Caco-2 (cell line): ENCODE measurements at regions not wholly inside any gene's neighbourhood (a gene's known extent, or its start where the extent isn't known, plus 50 kb on each side); places are given as distances from the start of the nearest gene placed in this dataset.

ENCODE experiments used
- BruUV-seq: library from RNA; stranded (reverse); fragments of 400-500 nt; replicated peaks from 2 replicates; lab custom pipeline; 2021; lab: Mats Ljungman, UMichigan
- CTCF ChIA-PET: fragments of 300-600 bp; sonication (Branson Sonifier 250); formaldehyde crosslinking; loops from one replicate; lab custom pipeline; 2022; ENCODE audit warnings: antibody characterized with exemption; lab: Charles Lee
- POLR2A ChIA-PET: fragments of 300-600 bp; sonication (Branson Sonifier 250); formaldehyde crosslinking; loops from one replicate; lab custom pipeline; 2022; ENCODE audit warnings: antibody characterized with exemption; lab: Charles Lee
- DNase-seq, 2 experiments: peaks; one replicate each; pipeline versions ENCODE4 v3.0.0 to v3.0.0-alpha.2; 2020 to 2022
- H3K27me3 ChIP-seq: replicated peaks from 2 replicates; pipeline ENCODE4 v1.6.0; 2011; ENCODE audit warnings: low read length; ENCODE audit not compliant: control insufficient read depth, insufficient read depth
- H3K36me3 ChIP-seq: 2 replicates; pipeline ENCODE4 v1.5.1; 2011; ENCODE audit warnings: low read length; ENCODE audit not compliant: control insufficient read depth, insufficient read depth
- H3K4me1 ChIP-seq: fragments of 250-450 bp; sonication (Bioruptor Pico); 2 replicates; pipeline ENCODE4 v1.5.1; 2020; ENCODE audit warnings: mild to moderate bottlenecking
- H3K4me3 ChIP-seq: 2 replicates; pipeline ENCODE4 v1.5.1; 2011; ENCODE audit warnings: low read depth, mild to moderate bottlenecking, control low read depth, low read length
- H3K9me3 ChIP-seq: fragments of 250-450 bp; sonication (Bioruptor Pico); 2 replicates; pipeline ENCODE4 v1.5.1; 2020; ENCODE audit warnings: mild to moderate bottlenecking, moderate library complexity
- H3K27ac Mint-ChIP-seq: one replicate; pipeline ENCODE4 v1.8.0; 2022; ENCODE audit warnings: mixed read lengths; ENCODE audit not compliant: unreplicated experiment
- H3K27me3 Mint-ChIP-seq: one replicate; pipeline ENCODE4 v1.8.0; 2022; ENCODE audit warnings: mixed read lengths; ENCODE audit not compliant: insufficient read depth, unreplicated experiment
- H3K36me3 Mint-ChIP-seq: one replicate; pipeline ENCODE4 v1.8.0; 2022; ENCODE audit warnings: mild to moderate bottlenecking, mixed read lengths; ENCODE audit not compliant: insufficient read depth, unreplicated experiment
- H3K4me1 Mint-ChIP-seq: one replicate; pipeline ENCODE4 v1.8.0; 2022; ENCODE audit warnings: low read depth, mixed read lengths; ENCODE audit not compliant: unreplicated experiment
- H3K4me3 Mint-ChIP-seq: one replicate; pipeline ENCODE4 v1.8.0; 2022; ENCODE audit warnings: mild to moderate bottlenecking, moderate library complexity, mixed read lengths; ENCODE audit not compliant: unreplicated experiment
- H3K9me3 Mint-ChIP-seq: one replicate; pipeline ENCODE4 v1.8.0; 2022; ENCODE audit warnings: mixed read lengths; ENCODE audit not compliant: unreplicated experiment
- intact Hi-C: fragments of 100-400 bp; cut with micrococcal nuclease; formaldehyde crosslinking; loops from one replicate; pipeline ENCODE4 v1.10.0; 2022; ENCODE audit not compliant: unreplicated experiment
- TF ChIP-seq, protein P1 (sequence below), 2 experiments: fragments of 200-600 bp in 1 of 2; IDR thresholded peaks; 1 replicate in 1 of 2; 2 replicates in 1 of 2; pipeline versions ENCODE4 v1.5.1 to v1.8.0; 2011 to 2022; ENCODE audit warnings: antibody characterized with exemption in 1 of 2, control low read depth in 1 of 2, inconsistent platforms in 1 of 2, low read depth in 1 of 2, low read length in 1 of 2, mild to moderate bottlenecking in 1 of 2, moderate library complexity in 1 of 2; ENCODE audit not compliant: insufficient read depth in 1 of 2, severe bottlenecking in 1 of 2, unreplicated experiment in 1 of 2

DNA sequence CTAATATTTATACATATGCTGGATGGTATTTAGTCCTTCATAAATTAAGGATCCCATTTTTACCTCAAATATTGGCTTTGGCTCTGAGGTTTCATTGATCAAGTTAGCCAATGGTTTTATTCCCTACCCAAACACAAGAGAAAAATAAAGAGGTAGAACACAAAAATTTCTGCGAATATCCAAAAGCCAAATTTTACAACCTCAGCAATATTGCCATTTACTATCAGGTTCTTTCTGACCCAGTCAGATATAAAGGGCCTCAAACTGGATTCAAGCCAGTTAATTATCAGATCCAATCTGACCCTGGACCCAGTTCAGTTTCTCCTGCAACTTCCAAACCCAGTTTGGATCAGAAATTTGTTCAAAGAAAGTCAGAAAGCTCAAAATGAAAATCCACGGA is 998.1 kb downstream of the SI start:
- TF ChIP-seq, protein P1, sequence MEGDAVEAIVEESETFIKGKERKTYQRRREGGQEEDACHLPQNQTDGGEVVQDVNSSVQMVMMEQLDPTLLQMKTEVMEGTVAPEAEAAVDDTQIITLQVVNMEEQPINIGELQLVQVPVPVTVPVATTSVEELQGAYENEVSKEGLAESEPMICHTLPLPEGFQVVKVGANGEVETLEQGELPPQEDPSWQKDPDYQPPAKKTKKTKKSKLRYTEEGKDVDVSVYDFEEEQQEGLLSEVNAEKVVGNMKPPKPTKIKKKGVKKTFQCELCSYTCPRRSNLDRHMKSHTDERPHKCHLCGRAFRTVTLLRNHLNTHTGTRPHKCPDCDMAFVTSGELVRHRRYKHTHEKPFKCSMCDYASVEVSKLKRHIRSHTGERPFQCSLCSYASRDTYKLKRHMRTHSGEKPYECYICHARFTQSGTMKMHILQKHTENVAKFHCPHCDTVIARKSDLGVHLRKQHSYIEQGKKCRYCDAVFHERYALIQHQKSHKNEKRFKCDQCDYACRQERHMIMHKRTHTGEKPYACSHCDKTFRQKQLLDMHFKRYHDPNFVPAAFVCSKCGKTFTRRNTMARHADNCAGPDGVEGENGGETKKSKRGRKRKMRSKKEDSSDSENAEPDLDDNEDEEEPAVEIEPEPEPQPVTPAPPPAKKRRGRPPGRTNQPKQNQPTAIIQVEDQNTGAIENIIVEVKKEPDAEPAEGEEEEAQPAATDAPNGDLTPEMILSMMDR (IDR thresholded peaks at IDR 0.05; ENCODE audit: insufficient read depth in 1 of 2, low read depth in 1 of 2, low read length in 1 of 2, severe bottlenecking in 1 of 2, unreplicated experiment in 1 of 2): no peak
- intact Hi-C loops: no loop called here
- Mint-ChIP-seq H3K9me3 (no peaks in the 10 kb centered on the region), H3K4me1 (no peaks in the 10 kb centered on the region), H3K27me3 (no peaks in the 10 kb centered on the region), H3K27ac (no peak overlapping the region), H3K4me3 (no peak overlapping the region), H3K36me3 (no peaks in the 10 kb centered on the region)
- no peak for DNase-seq
- ChIA-PET CTCF (no interaction called here), POLR2A (no interaction called here)
- Histone ChIP-seq H3K4me1 (no peaks in the 10 kb centered on the region), H3K27me3 (no peaks in the 10 kb centered on the region), H3K9me3 (no peaks in the 10 kb centered on the region), H3K36me3 (no peaks in the 10 kb centered on the region), H3K4me3 (no peak overlapping the region)
- no TSS peak for BruUV-seq

DNA sequence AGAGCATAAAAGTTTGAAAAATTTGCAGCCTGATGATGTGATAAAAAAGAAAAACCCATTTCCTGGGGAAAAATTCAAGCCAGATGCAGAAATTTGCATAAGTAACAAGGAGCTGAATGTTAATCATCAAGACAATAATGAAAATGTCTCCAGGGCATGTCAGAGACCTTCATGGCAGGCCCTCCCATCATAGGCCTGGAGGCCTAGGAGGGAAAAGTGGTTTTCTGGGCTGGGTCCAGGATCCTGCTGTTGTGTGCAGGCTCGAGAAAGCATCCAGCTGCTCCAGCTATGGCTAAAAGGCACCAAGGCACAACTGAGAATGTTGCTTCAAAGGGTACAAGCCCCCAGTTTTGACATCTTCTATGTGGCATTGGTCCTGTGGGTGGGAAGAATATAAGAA is 1014.0 kb downstream of the SI start:
- no peak for DNase-seq
- no TSS peak for BruUV-seq
- H3K27me3 Mint-ChIP-seq: peaks cover 8% of the 10 kb centered on the region
- Histone ChIP-seq H3K4me1 (no peaks in the 10 kb centered on the region), H3K4me3 (no peak overlapping the region), H3K27me3 (no peaks in the 10 kb centered on the region), H3K9me3 (no peaks in the 10 kb centered on the region), H3K36me3 (no peaks in the 10 kb centered on the region)
- CTCF ChIA-PET: no interaction called here
- intact Hi-C loops: no loop called here
- H3K9me3 Mint-ChIP-seq: no peaks in the 10 kb centered on the region
- H3K4me3 Mint-ChIP-seq: no peak overlapping the region
- POLR2A ChIA-PET: no interaction called here
- H3K36me3 Mint-ChIP-seq: no peaks in the 10 kb centered on the region
- TF ChIP-seq, protein P1 (IDR thresholded peaks at IDR 0.05; ENCODE audit: insufficient read depth in 1 of 2, low read depth in 1 of 2, low read length in 1 of 2, severe bottlenecking in 1 of 2, unreplicated experiment in 1 of 2): no peak
- H3K27ac Mint-ChIP-seq: no peak overlapping the region
- no peaks in the 10 kb centered on the region for H3K4me1 Mint-ChIP-seq

DNA sequence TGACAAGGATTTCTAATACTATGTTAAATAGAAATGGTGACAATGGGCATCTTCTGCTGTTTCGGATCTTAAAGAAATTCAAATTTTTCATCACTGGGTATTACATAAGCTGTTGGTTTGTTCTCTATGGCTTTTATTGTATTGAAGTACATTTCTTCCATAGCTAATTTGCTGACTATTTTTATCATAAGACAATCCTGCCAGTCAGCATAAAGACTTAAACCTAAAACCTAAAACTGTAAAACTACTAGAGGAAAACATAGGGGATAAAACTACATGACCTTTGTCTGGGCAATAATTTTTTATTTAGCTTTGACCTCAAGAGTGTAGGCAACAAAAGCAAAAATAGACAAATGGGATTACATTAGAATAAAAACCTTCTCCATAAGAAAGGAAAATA is 1017.4 kb downstream of the SI start:
- no peak overlapping the region for H3K4me3 ChIP-seq
- no peaks in the 10 kb centered on the region for H3K4me1 ChIP-seq
- H3K27me3 ChIP-seq: no peaks in the 10 kb centered on the region
- ChIA-PET POLR2A (no interaction called here), CTCF (no interaction called here)
- no TSS peak for BruUV-seq
- no peak for DNase-seq
- H3K4me3 Mint-ChIP-seq: no peak overlapping the region
- no peaks in the 10 kb centered on the region for H3K4me1 Mint-ChIP-seq
- no peak overlapping the region for H3K27ac Mint-ChIP-seq
- no peaks in the 10 kb centered on the region for H3K9me3 Mint-ChIP-seq
- intact Hi-C loops: no loop called here
- TF ChIP-seq, protein P1 (IDR thresholded peaks at IDR 0.05; ENCODE audit: insufficient read depth in 1 of 2, low read depth in 1 of 2, low read length in 1 of 2, severe bottlenecking in 1 of 2, unreplicated experiment in 1 of 2): no peak
- H3K9me3 ChIP-seq: no peaks in the 10 kb centered on the region
- peaks cover 8% of the 10 kb centered on the region for H3K27me3 Mint-ChIP-seq
- H3K36me3 Mint-ChIP-seq: no peaks in the 10 kb centered on the region
- no peaks in the 10 kb centered on the region for H3K36me3 ChIP-seq
